Panc1 (cell line): ENCODE measurements at regions not wholly inside any gene's neighbourhood (a gene's known extent, or its start where the extent isn't known, plus 50 kb on each side); places are given as distances from the start of the nearest gene placed in this dataset.

Experiments
- POLR2AphosphoS5 ChIP-seq: IDR thresholded peaks from 2 replicates; pipeline ENCODE4 v1.6.1; 2012; ENCODE audit warnings: mild to moderate bottlenecking, low read depth, low read length, moderate library complexity
- SIN3A ChIP-seq: IDR thresholded peaks from 2 replicates; pipeline ENCODE4 v1.6.1; 2012; ENCODE audit warnings: low read depth, mild to moderate bottlenecking, low read length, moderate library complexity, borderline replicate concordance; ENCODE audit not compliant: insufficient read depth
- TF ChIP-seq, protein P1 (sequence below): fragments of 450-650 bp; IDR thresholded peaks from 2 replicates; pipeline ENCODE4 v1.5.1; 2017; ENCODE audit warnings: mild to moderate bottlenecking
- TF ChIP-seq, protein P2 (sequence below), 2 experiments: IDR thresholded peaks; 2 replicates each; pipeline ENCODE4 v1.6.1; 2011 to 2012; ENCODE audit warnings: low read depth in 2 of 2, control low read depth in 1 of 2, low read length in 1 of 2, mild to moderate bottlenecking in 1 of 2, moderate library complexity in 1 of 2; ENCODE audit not compliant: insufficient read depth in 1 of 2

DNA sequence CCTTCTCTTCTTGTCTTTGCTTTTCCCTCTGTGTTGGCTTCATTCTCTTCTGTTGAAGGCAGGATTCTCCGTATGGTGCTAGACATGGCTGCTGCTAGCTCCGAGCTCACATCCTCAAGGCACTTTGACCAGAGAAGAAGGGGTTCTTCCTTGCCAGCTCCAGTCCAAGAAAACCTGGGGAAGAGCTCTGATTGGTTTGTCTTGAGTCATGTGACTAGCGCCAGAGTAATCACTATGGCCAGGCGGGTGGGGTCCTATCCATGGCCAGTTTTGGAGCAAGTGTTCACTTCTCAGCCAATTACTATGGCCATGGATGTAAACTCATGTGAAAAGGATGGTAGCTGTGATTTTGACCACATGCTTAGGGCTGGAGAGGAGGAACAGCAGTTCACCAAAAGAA is 74.2 kb downstream of the CT47B1 start:
- TF ChIP-seq, protein P1, sequence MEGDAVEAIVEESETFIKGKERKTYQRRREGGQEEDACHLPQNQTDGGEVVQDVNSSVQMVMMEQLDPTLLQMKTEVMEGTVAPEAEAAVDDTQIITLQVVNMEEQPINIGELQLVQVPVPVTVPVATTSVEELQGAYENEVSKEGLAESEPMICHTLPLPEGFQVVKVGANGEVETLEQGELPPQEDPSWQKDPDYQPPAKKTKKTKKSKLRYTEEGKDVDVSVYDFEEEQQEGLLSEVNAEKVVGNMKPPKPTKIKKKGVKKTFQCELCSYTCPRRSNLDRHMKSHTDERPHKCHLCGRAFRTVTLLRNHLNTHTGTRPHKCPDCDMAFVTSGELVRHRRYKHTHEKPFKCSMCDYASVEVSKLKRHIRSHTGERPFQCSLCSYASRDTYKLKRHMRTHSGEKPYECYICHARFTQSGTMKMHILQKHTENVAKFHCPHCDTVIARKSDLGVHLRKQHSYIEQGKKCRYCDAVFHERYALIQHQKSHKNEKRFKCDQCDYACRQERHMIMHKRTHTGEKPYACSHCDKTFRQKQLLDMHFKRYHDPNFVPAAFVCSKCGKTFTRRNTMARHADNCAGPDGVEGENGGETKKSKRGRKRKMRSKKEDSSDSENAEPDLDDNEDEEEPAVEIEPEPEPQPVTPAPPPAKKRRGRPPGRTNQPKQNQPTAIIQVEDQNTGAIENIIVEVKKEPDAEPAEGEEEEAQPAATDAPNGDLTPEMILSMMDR = no peak
- TF ChIP-seq, protein P2, sequence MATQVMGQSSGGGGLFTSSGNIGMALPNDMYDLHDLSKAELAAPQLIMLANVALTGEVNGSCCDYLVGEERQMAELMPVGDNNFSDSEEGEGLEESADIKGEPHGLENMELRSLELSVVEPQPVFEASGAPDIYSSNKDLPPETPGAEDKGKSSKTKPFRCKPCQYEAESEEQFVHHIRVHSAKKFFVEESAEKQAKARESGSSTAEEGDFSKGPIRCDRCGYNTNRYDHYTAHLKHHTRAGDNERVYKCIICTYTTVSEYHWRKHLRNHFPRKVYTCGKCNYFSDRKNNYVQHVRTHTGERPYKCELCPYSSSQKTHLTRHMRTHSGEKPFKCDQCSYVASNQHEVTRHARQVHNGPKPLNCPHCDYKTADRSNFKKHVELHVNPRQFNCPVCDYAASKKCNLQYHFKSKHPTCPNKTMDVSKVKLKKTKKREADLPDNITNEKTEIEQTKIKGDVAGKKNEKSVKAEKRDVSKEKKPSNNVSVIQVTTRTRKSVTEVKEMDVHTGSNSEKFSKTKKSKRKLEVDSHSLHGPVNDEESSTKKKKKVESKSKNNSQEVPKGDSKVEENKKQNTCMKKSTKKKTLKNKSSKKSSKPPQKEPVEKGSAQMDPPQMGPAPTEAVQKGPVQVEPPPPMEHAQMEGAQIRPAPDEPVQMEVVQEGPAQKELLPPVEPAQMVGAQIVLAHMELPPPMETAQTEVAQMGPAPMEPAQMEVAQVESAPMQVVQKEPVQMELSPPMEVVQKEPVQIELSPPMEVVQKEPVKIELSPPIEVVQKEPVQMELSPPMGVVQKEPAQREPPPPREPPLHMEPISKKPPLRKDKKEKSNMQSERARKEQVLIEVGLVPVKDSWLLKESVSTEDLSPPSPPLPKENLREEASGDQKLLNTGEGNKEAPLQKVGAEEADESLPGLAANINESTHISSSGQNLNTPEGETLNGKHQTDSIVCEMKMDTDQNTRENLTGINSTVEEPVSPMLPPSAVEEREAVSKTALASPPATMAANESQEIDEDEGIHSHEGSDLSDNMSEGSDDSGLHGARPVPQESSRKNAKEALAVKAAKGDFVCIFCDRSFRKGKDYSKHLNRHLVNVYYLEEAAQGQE (IDR thresholded peaks at IDR 0.05; ENCODE audit: insufficient read depth in 1 of 2, low read depth in 2 of 2, low read length in 1 of 2) = no peak
- TF ChIP-seq SIN3A = no peak
- TF ChIP-seq POLR2AphosphoS5 = no peak
